A172 (cell line): ENCODE measurements at regions not wholly inside any gene's neighbourhood (a gene's known extent, or its start where the extent isn't known, plus 50 kb on each side); places are given as distances from the start of the nearest gene placed in this dataset.

Source experiments
- DNase-seq: peaks from one replicate; pipeline ENCODE4 v3.0.0-alpha.2; 2015; ENCODE audit warnings: low spot score

DNA sequence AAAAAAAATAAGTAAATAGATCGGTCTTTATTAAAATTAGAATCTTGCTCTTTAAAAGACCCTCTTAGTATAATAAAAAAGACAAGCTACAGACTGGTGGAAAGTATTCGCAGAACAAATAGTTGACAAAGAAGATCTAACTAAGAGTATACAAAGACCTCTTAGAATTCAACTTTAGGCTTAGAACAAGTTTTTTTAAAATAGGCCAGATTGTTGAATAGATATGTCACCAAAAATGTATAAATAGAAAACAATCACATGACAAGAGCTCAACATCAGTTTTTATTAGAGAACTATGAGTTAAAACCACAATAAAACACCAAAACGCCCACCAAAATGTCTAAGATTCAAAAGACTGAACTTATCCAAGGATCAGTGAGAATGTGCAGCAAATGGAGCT is 632.7 kb upstream of the PTCHD4 start:
- DNase-seq = no peak

DNA sequence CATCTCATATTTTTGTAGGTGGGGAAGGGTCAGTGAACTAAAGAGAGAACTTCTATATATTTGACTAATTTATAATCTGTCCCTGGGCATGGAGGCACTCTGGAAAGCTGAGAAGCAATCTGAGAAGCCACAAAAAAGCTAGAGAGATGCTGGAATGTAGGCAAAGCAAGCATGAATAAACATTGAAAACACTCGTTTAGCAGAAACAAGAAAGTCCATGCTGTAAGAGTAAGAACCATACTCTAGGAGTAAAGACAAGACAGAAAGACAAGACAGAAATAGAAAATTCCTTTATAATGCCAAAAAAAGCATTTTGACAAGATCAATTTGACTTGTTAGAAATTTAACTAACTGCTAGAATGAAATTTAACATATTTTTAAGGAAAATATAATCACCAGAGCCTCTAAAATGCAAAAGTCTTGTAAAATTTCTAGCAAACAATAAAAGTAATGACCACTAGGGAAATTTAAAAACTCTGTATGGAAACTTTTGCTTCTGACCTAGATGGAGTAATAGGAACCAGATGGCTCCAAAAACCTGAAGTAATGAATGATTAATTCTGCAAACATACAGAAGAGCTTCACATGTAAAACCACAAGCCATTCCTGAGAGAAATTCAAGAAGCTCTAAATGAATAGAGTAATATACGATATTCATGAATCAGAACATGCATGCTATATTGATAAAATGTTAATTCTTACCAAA is 625.7 kb upstream of the PTCHD4 start:
- DNase-seq = no peak

DNA sequence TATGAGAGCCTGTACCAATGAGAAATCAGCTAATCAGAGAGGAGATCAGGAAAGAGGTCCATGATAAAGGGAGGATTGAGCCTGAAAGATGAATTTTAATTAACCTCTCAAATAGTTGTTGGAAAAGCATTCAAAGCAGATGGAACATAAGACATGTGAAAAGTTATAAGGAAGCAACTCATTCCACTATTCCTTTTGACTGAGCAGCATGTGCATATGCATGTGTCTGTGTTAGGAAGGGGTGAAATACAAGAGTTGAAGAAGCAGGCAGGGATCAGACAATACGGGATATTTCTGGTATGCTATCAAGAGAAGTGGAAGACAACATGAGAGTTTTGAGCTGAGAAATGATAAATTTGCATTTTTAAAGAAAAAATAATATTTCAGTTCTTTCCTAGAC is 624.8 kb upstream of the PTCHD4 start:
- no peak for DNase-seq

DNA sequence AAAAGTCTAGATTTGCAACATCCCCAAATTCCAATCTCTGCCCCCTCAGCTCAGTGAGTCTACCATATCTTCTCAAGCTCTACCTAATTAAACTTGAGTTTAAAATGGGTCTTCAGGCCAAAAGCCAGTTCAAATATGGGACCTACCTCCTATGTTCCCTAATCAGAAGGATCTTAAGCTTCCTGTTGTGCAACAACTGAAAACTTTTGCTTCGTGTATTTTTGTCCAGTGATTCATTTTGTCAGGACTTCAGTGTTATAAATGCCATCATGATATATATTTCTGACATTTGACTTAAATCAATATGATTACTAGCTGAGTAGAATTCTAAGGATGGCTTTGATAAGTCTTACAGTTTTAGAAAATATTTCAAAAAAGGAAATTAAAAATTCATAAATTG is 622.6 kb upstream of the PTCHD4 start:
- DNase-seq = no peak

- DNase-seq = no peak
Observed at GRCh38 chr6:48714699-48715098, 603.7 kb upstream of the PTCHD4 start.

DNA sequence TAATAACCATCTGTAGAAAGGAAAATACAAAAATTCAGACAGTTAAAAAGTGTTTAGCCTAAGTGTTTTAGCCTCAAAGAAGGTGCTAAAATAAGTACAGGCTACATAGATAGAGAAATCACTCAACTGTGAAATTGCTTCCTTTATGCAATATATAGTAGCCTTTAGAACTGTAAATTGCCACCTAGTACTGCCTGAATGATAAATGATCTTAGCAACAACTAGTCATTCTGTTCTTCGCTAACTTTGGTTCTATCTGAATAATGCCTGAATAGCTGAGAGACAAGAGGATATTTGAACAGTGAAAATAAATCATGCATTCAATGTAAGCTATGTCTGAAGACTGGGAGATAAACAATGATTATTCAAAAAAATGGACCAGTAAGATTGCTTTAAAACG is 603.3 kb upstream of the PTCHD4 start:
- DNase-seq = no peak

- DNase-seq = no peak
Observed at GRCh38 chr6:48713612-48714011, 602.6 kb upstream of the PTCHD4 start.

DNA sequence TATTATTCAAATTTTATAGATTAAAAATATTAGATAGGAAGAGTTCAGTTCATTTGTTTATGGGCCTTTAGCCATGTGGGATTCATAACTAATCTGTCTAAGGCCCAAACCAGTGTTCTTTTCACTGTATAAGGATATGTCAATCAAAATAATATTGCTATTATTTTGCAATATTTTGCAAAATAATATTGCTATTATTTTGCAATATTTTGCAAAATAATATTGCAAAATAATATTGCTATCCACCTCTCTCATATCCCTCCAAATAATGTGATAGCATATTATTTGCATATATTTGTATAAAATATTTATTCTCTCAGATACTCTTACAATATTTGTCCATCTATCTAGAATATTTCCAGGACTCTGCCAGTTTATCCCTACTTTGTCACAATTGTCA is 595.3 kb upstream of the PTCHD4 start:
- DNase-seq = no peak

DNA sequence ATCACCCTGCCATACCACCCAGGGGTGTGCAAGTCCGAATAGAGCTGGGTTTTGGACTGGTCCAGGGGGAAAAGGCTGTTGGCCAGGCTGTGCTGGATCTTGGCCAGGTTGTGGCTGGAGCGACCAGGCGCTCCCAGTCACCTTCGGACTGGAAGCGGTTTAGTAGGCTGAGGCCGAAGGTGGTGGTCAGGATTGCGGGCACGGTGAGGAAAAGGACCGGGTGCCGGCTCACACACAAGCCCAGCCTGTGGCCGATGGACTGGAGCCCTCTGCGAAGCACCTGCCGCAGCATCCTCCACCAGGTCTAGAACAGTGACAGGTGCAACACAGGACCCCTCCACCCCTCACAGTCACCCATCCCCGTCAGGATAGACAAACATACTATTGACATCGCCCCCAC is 590.6 kb upstream of the PTCHD4 start:
- DNase-seq = no peak

DNA sequence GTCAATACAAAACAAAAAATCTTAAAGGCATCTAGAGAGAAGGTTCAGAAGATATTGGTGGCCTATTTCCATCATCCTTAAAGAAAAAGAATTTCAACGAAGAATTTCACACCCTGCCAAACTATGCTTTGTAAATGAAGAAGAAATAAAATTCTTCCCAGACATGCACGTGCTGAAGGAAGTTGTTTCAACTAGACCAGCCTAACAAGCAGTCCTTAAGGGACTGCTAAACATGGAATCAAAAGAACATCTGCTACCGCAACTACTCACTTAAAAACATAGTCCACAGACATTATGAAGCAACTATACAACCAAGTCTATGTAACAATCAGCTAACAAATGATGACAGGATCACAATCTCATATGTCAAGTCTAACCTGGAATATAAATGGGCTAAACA is 584.9 kb upstream of the PTCHD4 start:
- no peak for DNase-seq

- no peak for DNase-seq
Observed at GRCh38 chr6:48691420-48691819, 580.4 kb upstream of the PTCHD4 start.

DNA sequence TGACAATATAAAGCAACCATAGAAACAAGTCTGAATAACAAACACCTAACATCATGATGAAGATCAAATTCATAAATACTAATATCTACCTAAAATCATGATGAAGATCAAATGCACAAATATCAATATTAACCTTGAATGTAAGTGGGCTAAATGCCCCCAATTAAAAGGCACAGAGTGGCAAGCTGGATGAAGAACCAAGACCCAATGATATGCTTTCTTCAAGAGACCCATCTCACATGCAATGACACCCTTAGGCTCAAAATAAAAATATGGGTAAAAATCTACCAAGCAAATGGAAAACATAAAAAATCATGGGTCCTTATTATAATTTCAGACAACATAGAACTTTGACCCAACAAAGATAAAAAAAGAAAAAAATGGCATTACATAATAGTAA is 578.5 kb upstream of the PTCHD4 start:
- no peak for DNase-seq

- no peak for DNase-seq
Observed at GRCh38 chr6:48678390-48678789, 567.4 kb upstream of the PTCHD4 start.

GRCh38 chr6:48671505-48671904 is 560.5 kb upstream of the PTCHD4 start:
- peak; percentile 13 for DNase-seq

DNA sequence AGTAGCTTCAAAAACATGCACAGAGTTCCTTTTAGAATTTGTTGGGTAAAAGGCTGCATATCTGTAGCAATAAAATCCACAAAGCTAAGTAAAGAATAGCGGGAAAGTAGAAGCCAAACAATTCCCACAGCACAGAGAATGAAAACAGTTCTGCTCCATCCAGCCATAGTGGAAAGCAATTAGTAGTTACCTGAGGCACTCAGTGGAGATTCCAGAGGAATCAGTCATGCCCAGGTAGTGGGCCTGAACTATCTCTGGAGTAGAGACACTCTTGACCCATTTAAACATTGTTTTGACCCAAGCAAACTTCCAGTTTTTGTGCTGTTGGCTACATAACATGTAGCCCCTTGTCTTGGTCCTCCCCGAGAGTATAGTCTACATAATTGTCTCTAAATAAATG is 559.5 kb upstream of the PTCHD4 start:
- no peak for DNase-seq

GRCh38 chr6:48667797-48668196 is 556.8 kb upstream of the PTCHD4 start:
- no peak for DNase-seq

DNA sequence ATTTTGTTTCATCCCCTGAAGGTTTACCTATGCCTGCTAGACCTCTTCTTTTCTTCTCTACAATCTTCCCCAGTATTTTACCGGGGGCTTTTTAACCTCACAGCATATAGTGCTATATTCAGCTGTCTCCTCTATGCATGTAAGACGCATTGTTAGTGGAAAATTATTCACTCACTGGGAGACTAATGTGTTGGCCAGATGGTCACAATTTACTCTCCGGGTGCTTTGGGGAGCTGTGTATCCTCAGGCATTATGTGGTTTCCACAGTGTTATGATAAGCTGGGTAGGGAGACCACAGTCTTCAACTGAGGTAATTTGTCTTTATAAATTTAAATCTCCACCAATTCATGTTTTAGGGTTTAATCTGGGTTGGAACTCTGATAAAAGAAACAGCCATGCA is 553.8 kb upstream of the PTCHD4 start:
- DNase-seq = peak; percentile 27

- no peak for DNase-seq
Observed at GRCh38 chr6:48658915-48659314, 547.9 kb upstream of the PTCHD4 start.

DNA sequence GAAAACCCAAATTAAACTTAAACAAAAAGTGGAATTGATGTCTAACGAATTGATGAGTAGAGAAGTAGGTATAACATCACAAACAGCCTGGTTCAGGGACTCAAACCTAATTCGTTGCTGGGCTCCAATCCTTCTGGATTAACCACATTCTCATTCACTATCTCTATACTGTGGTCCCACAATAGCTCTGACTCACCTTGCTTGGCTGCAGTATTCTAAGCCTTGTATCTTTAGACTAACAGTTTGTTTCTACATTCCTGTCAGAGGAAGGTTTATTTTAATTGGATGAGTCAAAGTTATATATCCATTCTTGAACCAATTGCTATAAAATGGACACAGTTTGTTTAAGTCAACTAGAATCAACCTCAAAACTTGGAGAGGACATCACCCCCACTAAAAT is 530.5 kb upstream of the PTCHD4 start:
- DNase-seq = peak; percentile 81

DNA sequence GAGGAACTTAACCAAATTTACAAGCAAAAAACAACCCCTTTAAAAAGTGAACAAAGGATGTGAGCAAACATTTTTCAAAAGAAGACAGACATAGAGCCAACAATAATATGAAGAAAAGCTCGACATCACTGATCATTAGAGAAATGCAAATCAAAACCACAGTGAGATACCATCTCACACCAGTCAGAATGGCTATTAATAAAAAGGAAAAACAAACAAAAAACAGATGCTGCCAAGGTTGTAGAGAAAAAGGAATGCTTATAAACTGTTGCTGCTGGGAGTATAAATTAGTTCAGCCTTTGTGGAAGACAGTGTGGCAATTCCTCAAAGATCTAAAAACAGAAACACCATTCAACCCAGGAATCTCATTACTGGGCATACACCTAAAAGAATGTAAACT is 527.8 kb upstream of the PTCHD4 start:
- peak; percentile 72 for DNase-seq

DNA sequence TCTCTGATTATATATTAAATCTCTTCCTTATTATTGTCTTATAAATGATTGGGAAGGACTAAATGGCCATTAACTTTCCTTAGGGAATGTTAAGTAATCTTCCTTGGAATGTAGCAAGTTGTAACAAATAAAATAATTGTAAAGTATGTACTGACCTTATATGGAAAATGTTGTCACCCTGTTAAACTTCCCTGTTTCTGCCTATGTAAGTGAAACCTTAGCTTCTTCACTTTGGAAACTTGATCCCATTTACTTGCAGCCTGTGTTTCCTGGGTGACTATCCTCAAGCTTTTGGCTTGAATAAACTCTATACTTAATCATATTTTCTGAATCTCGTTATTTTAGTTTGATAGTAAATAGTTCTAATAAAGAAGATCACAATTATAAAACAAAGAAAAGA is 519.5 kb upstream of the PTCHD4 start:
- no peak for DNase-seq

DNA sequence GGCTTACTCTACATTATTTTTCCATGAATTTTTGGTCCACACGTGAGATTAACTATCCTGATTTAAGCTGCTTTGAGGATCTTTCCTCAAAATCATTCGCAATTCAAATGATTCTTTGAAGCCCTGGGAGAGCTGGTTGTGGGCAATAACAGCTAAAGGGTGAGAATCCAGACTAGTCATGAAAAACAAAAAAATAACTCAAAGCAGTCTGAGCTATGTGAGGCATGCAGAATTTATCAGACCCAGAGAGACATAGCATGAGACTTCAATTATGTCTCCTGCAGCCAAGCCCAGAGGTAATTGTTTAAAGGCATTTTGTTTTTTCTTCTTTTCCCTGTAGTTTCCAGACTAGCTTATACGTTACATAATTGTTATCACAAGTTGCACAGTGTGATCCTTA is 517.3 kb upstream of the PTCHD4 start:
- DNase-seq = no peak

GRCh38 chr6:48626421-48626820 is 515.4 kb upstream of the PTCHD4 start:
- no peak for DNase-seq

DNA sequence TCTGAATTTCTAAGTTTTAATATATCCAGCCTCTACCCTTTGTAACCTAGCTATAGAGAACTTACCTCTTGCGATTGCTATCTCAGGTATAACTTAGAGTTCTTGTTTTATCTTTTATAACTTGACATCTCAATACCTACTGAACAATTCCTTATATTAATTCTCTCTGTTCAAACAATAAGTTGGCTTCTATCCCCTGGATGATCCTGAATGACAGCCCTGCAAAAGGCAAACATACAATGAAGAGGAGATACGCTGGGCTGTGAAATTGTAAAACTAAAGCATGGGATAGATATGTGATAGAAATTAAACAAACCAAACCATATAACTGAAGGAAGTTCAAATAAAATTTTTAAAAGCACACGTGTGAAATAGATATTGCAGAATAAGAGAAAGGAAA is 513.6 kb upstream of the PTCHD4 start:
- no peak for DNase-seq

- DNase-seq = no peak
Observed at GRCh38 chr6:48619771-48620170, 508.8 kb upstream of the PTCHD4 start.
